ENCODE measurements at regions not wholly inside any gene's neighbourhood (a gene's known extent, or its start where the extent isn't known, plus 50 kb on each side); places are given as distances from the start of the nearest gene placed in this dataset.

GRCh38 chr3:72347819-72348319 is 500.4 kb downstream of the SHQ1 start:
- TF ChIP-seq CTCF (IDR thresholded peaks at IDR 0.05) (peak; percentile 30), EZH2phosphoT487 (IDR thresholded peaks at IDR 0.05) (no peak)
